ENCODE measurements at regions not wholly inside any gene's neighbourhood (a gene's known extent, or its start where the extent isn't known, plus 50 kb on each side); places are given as distances from the start of the nearest gene placed in this dataset.

GRCh38 chr12:126860210-126860609 is 1406.8 kb upstream of the TMEM132C start:
- H3K9me3 ChIP-seq (ENCODE audit: low read length) = no peaks in the 10 kb centered on the region
- peaks cover 89% of the 10 kb centered on the region for H3K27me3 ChIP-seq (ENCODE audit: low read length)
- TF ChIP-seq EZH2 (IDR thresholded peaks at IDR 0.05; ENCODE audit: low read length, unreplicated experiment) = no peak
- no peak for TF ChIP-seq CTCF (conservative IDR thresholded peaks at IDR 0.05; ENCODE audit: low read depth, low read length)
- TF ChIP-seq EZH2phosphoT487 (IDR thresholded peaks at IDR 0.05; ENCODE audit: borderline replicate concordance, low read length) = no peak
- no peaks in the 10 kb centered on the region for H3K36me3 ChIP-seq (ENCODE audit: low read depth, low read length)
- H3K9ac ChIP-seq (ENCODE audit: low read length) = no peak overlapping the region
- POLR2A ChIA-PET (ENCODE audit: unreplicated experiment) = no interaction called here
- H3K4me2 ChIP-seq (ENCODE audit: low read length) = no peak overlapping the region
- no TSS peak for BruUV-seq (replicated peaks)
- CTCF ChIA-PET = no interaction called here
- no peaks in the 10 kb centered on the region for H3K9me2 ChIP-seq (replicated peaks; ENCODE audit: low read length)
- H3K27ac ChIP-seq (ENCODE audit: low read length) = no peak overlapping the region
- no peak for DNase-seq
- no peak for ATAC-seq
- H3F3A ChIP-seq (ENCODE audit: low read length, unreplicated experiment) = no peaks in the 10 kb centered on the region
- H4K20me1 ChIP-seq (ENCODE audit: low read length) = no peaks in the 10 kb centered on the region
- intact Hi-C loops (cut with micrococcal nuclease) = no loop called here
- H3K4me3 ChIP-seq (ENCODE audit: low read length) = no peak overlapping the region
- H2AFZ ChIP-seq (ENCODE audit: low read length) = no peak overlapping the region
- no peaks in the 10 kb centered on the region for H3K79me2 ChIP-seq (ENCODE audit: low read length)
- no peaks in the 10 kb centered on the region for H3K4me1 ChIP-seq (ENCODE audit: insufficient read depth, low read length)

GRCh38 chr12:126862500-126862899 is 1404.5 kb upstream of the TMEM132C start:
- H3K27ac ChIP-seq (ENCODE audit: low read length) = no peak overlapping the region
- peaks cover 83% of the 10 kb centered on the region for H3K27me3 ChIP-seq (ENCODE audit: low read length)
- no peak overlapping the region for H3K4me3 ChIP-seq (ENCODE audit: low read length)
- no peak for TF ChIP-seq EZH2 (IDR thresholded peaks at IDR 0.05; ENCODE audit: low read length, unreplicated experiment)
- no peak for TF ChIP-seq CTCF (conservative IDR thresholded peaks at IDR 0.05; ENCODE audit: low read depth, low read length)
- TF ChIP-seq EZH2phosphoT487 (IDR thresholded peaks at IDR 0.05; ENCODE audit: borderline replicate concordance, low read length) = no peak
- no peaks in the 10 kb centered on the region for H3K4me1 ChIP-seq (ENCODE audit: insufficient read depth, low read length)
- H3F3A ChIP-seq (ENCODE audit: low read length, unreplicated experiment) = no peaks in the 10 kb centered on the region
- POLR2A ChIA-PET (ENCODE audit: unreplicated experiment) = no interaction called here
- no peaks in the 10 kb centered on the region for H3K9me3 ChIP-seq (ENCODE audit: low read length)
- intact Hi-C loops (cut with micrococcal nuclease) = no loop called here
- CTCF ChIA-PET = interaction anchor here (0.7 kb wide), 1 partner anchor 78 kb away, joined by 3 read pairs; no protein-coding TSS in a partner anchor
- H3K79me2 ChIP-seq (ENCODE audit: low read length) = no peaks in the 10 kb centered on the region
- no TSS peak for BruUV-seq (replicated peaks)
- DNase-seq (no peak), ATAC-seq (no peak)
- no peak overlapping the region for H3K4me2 ChIP-seq (ENCODE audit: low read length)
- H4K20me1 ChIP-seq (ENCODE audit: low read length) = no peaks in the 10 kb centered on the region
- H3K36me3 ChIP-seq (ENCODE audit: low read depth, low read length) = no peaks in the 10 kb centered on the region
- H3K9ac ChIP-seq (ENCODE audit: low read length) = no peak overlapping the region
- H3K9me2 ChIP-seq (replicated peaks; ENCODE audit: low read length) = no peaks in the 10 kb centered on the region
- H2AFZ ChIP-seq (ENCODE audit: low read length) = no peak overlapping the region

GRCh38 chr12:126869644-126870043 is 1397.3 kb upstream of the TMEM132C start:
- intact Hi-C loops (cut with micrococcal nuclease) = loop anchor here (5.0 kb wide), 1 partner anchor 1337 kb away; no protein-coding TSS in a partner anchor

More at GRCh38 chr12:126869644-126870043, 1397.3 kb upstream of the TMEM132C start:
- no peaks in the 10 kb centered on the region for H4K20me1 ChIP-seq (ENCODE audit: low read length)
- peaks cover 68% of the 10 kb centered on the region for H3K27me3 ChIP-seq (ENCODE audit: low read length)
- no peak overlapping the region for H3K27ac ChIP-seq (ENCODE audit: low read length)
- no peak for DNase-seq
- H3K9me3 ChIP-seq (ENCODE audit: low read length) = no peaks in the 10 kb centered on the region
- H3K4me3 ChIP-seq (ENCODE audit: low read length) = no peak overlapping the region
- no TSS peak for BruUV-seq (replicated peaks)
- no peak overlapping the region for H2AFZ ChIP-seq (ENCODE audit: low read length)
- no peak overlapping the region for H3K9ac ChIP-seq (ENCODE audit: low read length)
- ChIA-PET CTCF (no interaction called here), POLR2A (ENCODE audit: unreplicated experiment) (interaction anchor here (0.7 kb wide), 1 partner anchor 8 kb away, joined by 4 read pairs; no protein-coding TSS in a partner anchor)
- no peaks in the 10 kb centered on the region for H3K36me3 ChIP-seq (ENCODE audit: low read depth, low read length)
- no peaks in the 10 kb centered on the region for H3K4me1 ChIP-seq (ENCODE audit: insufficient read depth, low read length)
- no peak overlapping the region for H3K4me2 ChIP-seq (ENCODE audit: low read length)
- no peak for TF ChIP-seq CTCF (conservative IDR thresholded peaks at IDR 0.05; ENCODE audit: low read depth, low read length)
- TF ChIP-seq EZH2 (IDR thresholded peaks at IDR 0.05; ENCODE audit: low read length, unreplicated experiment) = no peak
- TF ChIP-seq EZH2phosphoT487 (IDR thresholded peaks at IDR 0.05; ENCODE audit: borderline replicate concordance, low read length) = no peak
- no peaks in the 10 kb centered on the region for H3K9me2 ChIP-seq (replicated peaks; ENCODE audit: low read length)
- H3K79me2 ChIP-seq (ENCODE audit: low read length) = no peaks in the 10 kb centered on the region
- H3F3A ChIP-seq (ENCODE audit: low read length, unreplicated experiment) = no peaks in the 10 kb centered on the region
- no peak for ATAC-seq

Data from PC-3 (cell line).